ENCODE measurements at regions not wholly inside any gene's neighbourhood (a gene's known extent, or its start where the extent isn't known, plus 50 kb on each side); places are given as distances from the start of the nearest gene placed in this dataset.

- no peak overlapping the region for H3K27ac ChIP-seq (ENCODE audit: low read depth, low read length)
Measured at GRCh38 chr14:101451166-101451565, 110.1 kb upstream of the DIO3 start.

GRCh38 chr14:101453225-101453624, 108.1 kb upstream of the DIO3 start:
- WGBS, 3 donors = 53 to 82% (median 72%) methylated on average over 7 of the region's 7 CpGs
- no peak overlapping the region for H3K27ac ChIP-seq (ENCODE audit: low read depth, low read length)

More at GRCh38 chr14:101451166-101451565, 110.1 kb upstream of the DIO3 start:
- WGBS, 3 donors = 70 to 91% (median 72%) methylated on average over 3 of the region's 3 CpGs

GRCh38 chr14:101454229-101454628, 107.1 kb upstream of the DIO3 start:
- H3K27ac ChIP-seq (ENCODE audit: low read depth, low read length) = no peak overlapping the region
- 76 to 85% (median 85%) methylated on average over 4 of the region's 4 CpGs for whole genome bisulfite sequencing, 3 donors

GRCh38 chr14:101456246-101457175, 104.8 kb upstream of the DIO3 start:
- H3K27ac ChIP-seq (ENCODE audit: low read depth, low read length) = no peak overlapping the region
- 22 to 27% (median 25%) methylated on average over 32 of the region's 32 CpGs for WGBS, 3 donors

- H3K27ac ChIP-seq (ENCODE audit: low read depth, low read length) = no peak overlapping the region
- 10 to 12% (median 12%) methylated on average over 51 to 85 of the region's 85 CpGs for WGBS, 3 donors
Measured at GRCh38 chr14:101457301-101457935, 103.9 kb upstream of the DIO3 start.

- WGBS, 3 donors = 7 to 14% (median 9%) methylated on average over 49 to 68 of the region's 68 CpGs
- H3K27ac ChIP-seq (ENCODE audit: low read depth, low read length) = no peak overlapping the region
Measured at GRCh38 chr14:101457936-101458740, 103.2 kb upstream of the DIO3 start.

GRCh38 chr14:101458741-101459550, 102.3 kb upstream of the DIO3 start:
- no peak overlapping the region for H3K27ac ChIP-seq (ENCODE audit: low read depth, low read length)
- WGBS, 3 donors = 2 to 4% (median 3%) methylated on average over 70 to 92 of the region's 92 CpGs

GRCh38 chr14:101459551-101459900, 101.8 kb upstream of the DIO3 start:
- no peak overlapping the region for H3K27ac ChIP-seq (ENCODE audit: low read depth, low read length)
- 31 to 33% (median 32%) methylated on average over 14 of the region's 14 CpGs for WGBS, 3 donors

GRCh38 chr14:101460521-101460920, 100.8 kb upstream of the DIO3 start:
- 91 to 94% (median 93%) methylated on average over 6 of the region's 6 CpGs for WGBS, 3 donors
- no peak overlapping the region for H3K27ac ChIP-seq (ENCODE audit: low read depth, low read length)

- 79 to 91% (median 87%) methylated on average over 12 of the region's 12 CpGs for WGBS, 3 donors
- H3K27ac ChIP-seq (ENCODE audit: low read depth, low read length) = no peak overlapping the region
Measured at GRCh38 chr14:101460986-101461750, 100.1 kb upstream of the DIO3 start.

GRCh38 chr14:101461891-101462290, 99.4 kb upstream of the DIO3 start:
- WGBS, 3 donors = 90 to 93% (median 92%) methylated on average over 8 of the region's 8 CpGs
- no peak overlapping the region for H3K27ac ChIP-seq (ENCODE audit: low read depth, low read length)

GRCh38 chr14:101462726-101463565, 98.3 kb upstream of the DIO3 start:
- 83 to 92% (median 88%) methylated on average over 15 of the region's 15 CpGs for WGBS, 3 donors

GRCh38 chr14:101463566-101464171, 97.6 kb upstream of the DIO3 start:
- H3K27ac ChIP-seq (ENCODE audit: low read depth, low read length) = no peak overlapping the region
- 76 to 85% (median 85%) methylated on average over 1 of the region's 1 CpG for WGBS, 3 donors

More at GRCh38 chr14:101462726-101463565, 98.3 kb upstream of the DIO3 start:
- no peak overlapping the region for H3K27ac ChIP-seq (ENCODE audit: low read depth, low read length)

GRCh38 chr14:101464310-101464983, 96.8 kb upstream of the DIO3 start:
- WGBS, 3 donors = 57 to 87% (median 86%) methylated on average over 17 of the region's 17 CpGs
- H3K27ac ChIP-seq (ENCODE audit: low read depth, low read length) = no peak overlapping the region

- H3K27ac ChIP-seq (ENCODE audit: low read depth, low read length) = no peak overlapping the region
- WGBS, 3 donors = 83 to 92% (median 89%) methylated on average over 14 of the region's 14 CpGs
Measured at GRCh38 chr14:101464984-101465794, 96.1 kb upstream of the DIO3 start.

Data from adipose tissue (tissue), 3 donors.